HL-60 (cell line): ENCODE measurements at regions not wholly inside any gene's neighbourhood (a gene's known extent, or its start where the extent isn't known, plus 50 kb on each side); places are given as distances from the start of the nearest gene placed in this dataset.

ENCODE experiments used
- DNase-seq, 2 experiments: peaks; one replicate each; pipeline ENCODE4 v3.0.0-alpha.2; 2010 to 2020; ENCODE audit warnings: low read depth in 1 of 2, low spot score in 1 of 2
- H3K27ac ChIP-seq: fragments of 250-450 bp; sonication (Bioruptor Pico); replicated peaks from 2 replicates; pipeline ENCODE4 v1.5.1; 2020; ENCODE audit warnings: mild to moderate bottlenecking, moderate library complexity
- H3K27me3 ChIP-seq: fragments of 250-450 bp; sonication (Bioruptor Pico); 2 replicates; pipeline ENCODE4 v1.5.1; 2021; ENCODE audit warnings: mild to moderate bottlenecking, moderate library complexity; ENCODE audit not compliant: insufficient read depth, poor library complexity, severe bottlenecking
- H3K4me3 ChIP-seq: replicated peaks from 2 replicates; pipeline ENCODE4 v1.5.1; 2011; ENCODE audit warnings: mild to moderate bottlenecking, control low read depth, low read length; ENCODE audit not compliant: insufficient read depth
- GABPA ChIP-seq: IDR thresholded peaks from 2 replicates; pipeline ENCODE4 v1.6.1; 2012; ENCODE audit warnings: low read depth
- POLR2AphosphoS5 ChIP-seq: IDR thresholded peaks from 2 replicates; pipeline ENCODE4 v1.6.1; 2012; ENCODE audit warnings: low read depth
- SPI1 ChIP-seq: IDR thresholded peaks from 2 replicates; pipeline ENCODE4 v1.6.1; 2012; ENCODE audit warnings: low read depth, mild to moderate bottlenecking, borderline replicate concordance
- TF ChIP-seq, protein P1 (sequence below): IDR thresholded peaks from 2 replicates; pipeline ENCODE4 v1.6.1; 2012; ENCODE audit warnings: low read depth; ENCODE audit not compliant: insufficient replicate concordance
- TF ChIP-seq, protein P2 (sequence below): IDR thresholded peaks from one replicate; pipeline ENCODE4 v1.5.1; 2011; ENCODE audit warnings: low read length, control low read depth, inconsistent platforms; ENCODE audit not compliant: insufficient read depth

DNA sequence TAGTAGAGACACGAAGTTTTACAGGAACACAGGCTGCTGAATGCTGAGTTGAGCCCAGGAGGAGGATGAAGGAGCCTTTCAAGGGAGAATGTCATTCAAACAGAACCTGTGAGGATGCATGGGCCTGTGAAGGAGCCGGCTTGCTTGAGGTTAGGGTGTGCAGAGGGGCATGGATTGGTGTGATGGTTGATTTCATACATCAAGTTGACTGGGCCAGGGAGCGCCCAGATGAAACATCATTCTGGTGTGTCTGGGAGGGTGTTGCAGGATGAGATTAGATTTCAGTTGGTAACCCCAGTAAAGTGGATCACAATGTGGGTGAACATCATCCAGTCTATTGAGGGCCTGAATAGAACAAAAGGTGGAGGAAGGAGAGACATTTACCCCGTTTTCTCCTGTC lies 243.6 kb downstream of the EDEM1 start:
- H3K27ac ChIP-seq, result no peak overlapping the region
- H3K27me3 ChIP-seq, result no peaks in the 10 kb centered on the region
- no peak overlapping the region for H3K4me3 ChIP-seq
- TF ChIP-seq, protein P1, sequence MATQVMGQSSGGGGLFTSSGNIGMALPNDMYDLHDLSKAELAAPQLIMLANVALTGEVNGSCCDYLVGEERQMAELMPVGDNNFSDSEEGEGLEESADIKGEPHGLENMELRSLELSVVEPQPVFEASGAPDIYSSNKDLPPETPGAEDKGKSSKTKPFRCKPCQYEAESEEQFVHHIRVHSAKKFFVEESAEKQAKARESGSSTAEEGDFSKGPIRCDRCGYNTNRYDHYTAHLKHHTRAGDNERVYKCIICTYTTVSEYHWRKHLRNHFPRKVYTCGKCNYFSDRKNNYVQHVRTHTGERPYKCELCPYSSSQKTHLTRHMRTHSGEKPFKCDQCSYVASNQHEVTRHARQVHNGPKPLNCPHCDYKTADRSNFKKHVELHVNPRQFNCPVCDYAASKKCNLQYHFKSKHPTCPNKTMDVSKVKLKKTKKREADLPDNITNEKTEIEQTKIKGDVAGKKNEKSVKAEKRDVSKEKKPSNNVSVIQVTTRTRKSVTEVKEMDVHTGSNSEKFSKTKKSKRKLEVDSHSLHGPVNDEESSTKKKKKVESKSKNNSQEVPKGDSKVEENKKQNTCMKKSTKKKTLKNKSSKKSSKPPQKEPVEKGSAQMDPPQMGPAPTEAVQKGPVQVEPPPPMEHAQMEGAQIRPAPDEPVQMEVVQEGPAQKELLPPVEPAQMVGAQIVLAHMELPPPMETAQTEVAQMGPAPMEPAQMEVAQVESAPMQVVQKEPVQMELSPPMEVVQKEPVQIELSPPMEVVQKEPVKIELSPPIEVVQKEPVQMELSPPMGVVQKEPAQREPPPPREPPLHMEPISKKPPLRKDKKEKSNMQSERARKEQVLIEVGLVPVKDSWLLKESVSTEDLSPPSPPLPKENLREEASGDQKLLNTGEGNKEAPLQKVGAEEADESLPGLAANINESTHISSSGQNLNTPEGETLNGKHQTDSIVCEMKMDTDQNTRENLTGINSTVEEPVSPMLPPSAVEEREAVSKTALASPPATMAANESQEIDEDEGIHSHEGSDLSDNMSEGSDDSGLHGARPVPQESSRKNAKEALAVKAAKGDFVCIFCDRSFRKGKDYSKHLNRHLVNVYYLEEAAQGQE, result no peak
- TF ChIP-seq POLR2AphosphoS5, result no peak
- TF ChIP-seq, protein P2, sequence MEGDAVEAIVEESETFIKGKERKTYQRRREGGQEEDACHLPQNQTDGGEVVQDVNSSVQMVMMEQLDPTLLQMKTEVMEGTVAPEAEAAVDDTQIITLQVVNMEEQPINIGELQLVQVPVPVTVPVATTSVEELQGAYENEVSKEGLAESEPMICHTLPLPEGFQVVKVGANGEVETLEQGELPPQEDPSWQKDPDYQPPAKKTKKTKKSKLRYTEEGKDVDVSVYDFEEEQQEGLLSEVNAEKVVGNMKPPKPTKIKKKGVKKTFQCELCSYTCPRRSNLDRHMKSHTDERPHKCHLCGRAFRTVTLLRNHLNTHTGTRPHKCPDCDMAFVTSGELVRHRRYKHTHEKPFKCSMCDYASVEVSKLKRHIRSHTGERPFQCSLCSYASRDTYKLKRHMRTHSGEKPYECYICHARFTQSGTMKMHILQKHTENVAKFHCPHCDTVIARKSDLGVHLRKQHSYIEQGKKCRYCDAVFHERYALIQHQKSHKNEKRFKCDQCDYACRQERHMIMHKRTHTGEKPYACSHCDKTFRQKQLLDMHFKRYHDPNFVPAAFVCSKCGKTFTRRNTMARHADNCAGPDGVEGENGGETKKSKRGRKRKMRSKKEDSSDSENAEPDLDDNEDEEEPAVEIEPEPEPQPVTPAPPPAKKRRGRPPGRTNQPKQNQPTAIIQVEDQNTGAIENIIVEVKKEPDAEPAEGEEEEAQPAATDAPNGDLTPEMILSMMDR, result no peak
- TF ChIP-seq SPI1, result no peak
- TF ChIP-seq GABPA, result no peak
- no peak for DNase-seq

DNA sequence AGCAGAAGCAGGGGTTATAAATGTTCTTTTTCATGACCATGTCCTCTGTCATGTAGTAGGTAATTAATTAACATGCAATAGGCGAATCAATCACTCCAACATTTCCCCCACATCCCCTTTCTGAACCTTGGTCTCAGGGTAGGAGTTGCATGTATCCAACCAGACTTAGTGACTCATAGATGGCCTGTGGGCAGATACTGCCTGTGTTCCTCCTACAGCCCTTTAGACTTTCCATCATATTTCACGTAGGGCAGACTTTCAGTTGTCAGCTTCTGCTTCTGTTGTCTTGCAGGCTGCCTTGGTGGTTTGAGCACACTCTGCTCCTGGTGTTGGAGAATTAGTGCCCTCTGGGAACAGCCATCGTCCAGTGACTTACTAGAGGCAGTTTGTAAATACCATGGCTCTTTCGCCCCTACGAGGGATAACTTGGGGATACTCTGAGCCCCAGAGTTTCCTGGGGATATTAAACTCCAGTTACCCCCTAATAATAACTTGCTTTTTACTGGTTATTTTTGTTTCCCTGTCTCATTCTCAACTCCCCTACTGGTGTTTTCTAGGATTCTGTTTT lies 244.4 kb downstream of the EDEM1 start:
- TF ChIP-seq, protein P1, result no peak
- peak; percentile 34; the same call in 1 of the 2 replicates for TF ChIP-seq SPI1
- TF ChIP-seq, protein P2, result no peak
- peak; percentile 41 to 78 for DNase-seq
- H3K27me3 ChIP-seq, result no peaks in the 10 kb centered on the region
- H3K27ac ChIP-seq, result no peak overlapping the region
- H3K4me3 ChIP-seq, result no peak overlapping the region

DNA sequence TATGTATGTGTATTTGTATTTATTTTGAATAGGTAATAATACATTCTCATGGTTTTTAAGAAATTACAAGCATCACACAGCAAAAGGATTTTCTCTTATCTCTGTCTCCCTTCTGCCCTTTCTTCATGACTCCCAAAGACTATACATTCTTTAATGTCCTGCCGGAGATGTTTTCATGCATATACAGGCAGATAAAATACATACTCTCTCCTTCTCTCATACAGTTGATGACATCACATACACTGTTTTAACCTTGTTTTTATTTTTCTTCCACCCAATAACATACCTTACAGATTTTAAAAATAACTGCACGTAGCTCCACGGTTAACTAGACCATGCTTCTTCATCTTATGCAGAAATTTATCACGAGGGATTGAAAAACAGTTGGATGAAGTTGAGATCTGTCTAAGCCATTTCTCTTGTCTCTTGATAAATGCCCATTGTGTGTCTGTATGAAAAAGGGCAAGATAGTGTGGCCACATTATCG lies 249.8 kb downstream of the EDEM1 start:
- TF ChIP-seq POLR2AphosphoS5 (no peak), GABPA (no peak), SPI1 (no peak)
- TF ChIP-seq, protein P2, result no peak
- TF ChIP-seq, protein P1, result no peak
- H3K4me3 ChIP-seq, result no peak overlapping the region
- DNase-seq, result no peak
- H3K27ac ChIP-seq, result no peak overlapping the region
- no peaks in the 10 kb centered on the region for H3K27me3 ChIP-seq
